Transverse colon (tissue), 4 donors: ENCODE measurements at regions not wholly inside any gene's neighbourhood (a gene's known extent, or its start where the extent isn't known, plus 50 kb on each side); places are given as distances from the start of the nearest gene placed in this dataset.

Experiments
- CTCF ChIP-seq, 5 experiments: fragments of 200-600 bp in 3 of 5; fragments of 450-650 bp in 2 of 5; sonication (generic) in 3 of 5; IDR thresholded peaks; 1 replicate in 2 of 5; 2 replicates in 3 of 5; pipeline ENCODE4 v1.5.1; 2016 to 2017; ENCODE audit warnings: antibody characterized with exemption in 5 of 5, inconsistent platforms in 3 of 5, mild to moderate bottlenecking in 2 of 5, moderate library complexity in 1 of 5
- POLR2A ChIP-seq: fragments of 450-650 bp; IDR thresholded peaks from one replicate; pipeline ENCODE4 v1.6.1; 2016; ENCODE audit warnings: antibody characterized with exemption, mild to moderate bottlenecking, moderate library complexity
- POLR2AphosphoS5 ChIP-seq, 3 donors: sonication (generic); formaldehyde crosslinking; IDR thresholded peaks; one replicate each; pipeline ENCODE4 v1.6.1; 2016; ENCODE audit warnings: antibody characterized with exemption in 3 of 3

GRCh38 chr5:57804007-57804444 lies 321.4 kb upstream of the ACTBL2 start:
- TF ChIP-seq POLR2AphosphoS5 (IDR thresholded peaks at IDR 0.05) (peak in 1 of 3 donors; percentile 25), CTCF (IDR thresholded peaks at IDR 0.05) (no peak), POLR2A (no peak)
